ENCODE measurements at regions not wholly inside any gene's neighbourhood (a gene's known extent, or its start where the extent isn't known, plus 50 kb on each side); places are given as distances from the start of the nearest gene placed in this dataset.

GRCh38 chr22:48695731-48696305, 1131.9 kb downstream of the BRD1 start:
- Histone ChIP-seq H3K4me2 (no peak overlapping the region), H3K4me1 (ENCODE audit: insufficient read depth) (no peaks in the 10 kb centered on the region), H3K27ac (ENCODE audit: low read depth) (no peak overlapping the region), H4K20me1 (replicated peaks; ENCODE audit: insufficient read depth) (no peaks in the 10 kb centered on the region), H2AFZ (no peak overlapping the region), H3K79me2 (replicated peaks; ENCODE audit: insufficient read depth) (no peaks in the 10 kb centered on the region), H3K27me3 (ENCODE audit: insufficient read depth) (no peaks in the 10 kb centered on the region), H3K9me2 (ENCODE audit: insufficient read depth) (no peaks in the 10 kb centered on the region), H3F3A (replicated peaks; ENCODE audit: low read depth) (no peaks in the 10 kb centered on the region), H3K36me3 (ENCODE audit: insufficient read depth) (no peaks in the 10 kb centered on the region), H3K4me3 (no peak overlapping the region)
- TF ChIP-seq EZH2 (IDR thresholded peaks at IDR 0.05; ENCODE audit: low read depth, unreplicated experiment) = no peak
- no peak for TF ChIP-seq NANOG (IDR thresholded peaks at IDR 0.05; ENCODE audit: borderline replicate concordance)
- no peak for TF ChIP-seq ZNF331 (CRISPR knock-in tag; IDR thresholded peaks at IDR 0.05; ENCODE audit: low read depth)
- TF ChIP-seq EZH2phosphoT487 (IDR thresholded peaks at IDR 0.05; ENCODE audit: unreplicated experiment) = no peak
- no peak for TF ChIP-seq ZNF114 (CRISPR knock-in tag; IDR thresholded peaks at IDR 0.05)
- TF ChIP-seq CREB1 (CRISPR knock-in tag; IDR thresholded peaks at IDR 0.05; ENCODE audit: low read depth) = no peak
- no peak for TF ChIP-seq REST (IDR thresholded peaks at IDR 0.05; ENCODE audit: unreplicated experiment)
- TF ChIP-seq STAT1 (IDR thresholded peaks at IDR 0.05; ENCODE audit: unreplicated experiment) = no peak
- TF ChIP-seq, protein P1, sequence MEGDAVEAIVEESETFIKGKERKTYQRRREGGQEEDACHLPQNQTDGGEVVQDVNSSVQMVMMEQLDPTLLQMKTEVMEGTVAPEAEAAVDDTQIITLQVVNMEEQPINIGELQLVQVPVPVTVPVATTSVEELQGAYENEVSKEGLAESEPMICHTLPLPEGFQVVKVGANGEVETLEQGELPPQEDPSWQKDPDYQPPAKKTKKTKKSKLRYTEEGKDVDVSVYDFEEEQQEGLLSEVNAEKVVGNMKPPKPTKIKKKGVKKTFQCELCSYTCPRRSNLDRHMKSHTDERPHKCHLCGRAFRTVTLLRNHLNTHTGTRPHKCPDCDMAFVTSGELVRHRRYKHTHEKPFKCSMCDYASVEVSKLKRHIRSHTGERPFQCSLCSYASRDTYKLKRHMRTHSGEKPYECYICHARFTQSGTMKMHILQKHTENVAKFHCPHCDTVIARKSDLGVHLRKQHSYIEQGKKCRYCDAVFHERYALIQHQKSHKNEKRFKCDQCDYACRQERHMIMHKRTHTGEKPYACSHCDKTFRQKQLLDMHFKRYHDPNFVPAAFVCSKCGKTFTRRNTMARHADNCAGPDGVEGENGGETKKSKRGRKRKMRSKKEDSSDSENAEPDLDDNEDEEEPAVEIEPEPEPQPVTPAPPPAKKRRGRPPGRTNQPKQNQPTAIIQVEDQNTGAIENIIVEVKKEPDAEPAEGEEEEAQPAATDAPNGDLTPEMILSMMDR (conservative IDR thresholded peaks at IDR 0.05; ENCODE audit: low read depth in 2 of 2) = no peak
- TF ChIP-seq ETS1 (IDR thresholded peaks at IDR 0.05) = no peak
- Mint-ChIP-seq H3K27ac (no peak overlapping the region), H3K27me3 (ENCODE audit: insufficient read depth, low read depth, poor library complexity) (peaks cover 7% of the 10 kb centered on the region), H3K9me3 (no peaks in the 10 kb centered on the region; the same call in 1 of the 3 replicates), H3K4me1 (peaks cover 3% of the 10 kb centered on the region; the same call in 1 of the 3 replicates), H3K4me3 (no peak overlapping the region), H3K36me3 (ENCODE audit: low read depth) (peaks cover 2% of the 10 kb centered on the region; the same call in 1 of the 3 replicates)
- no peak for DNase-seq (ENCODE audit: low spot score)
- ATAC-seq = no peak

Measured in GM23338 (cell line).